Lower leg skin (tissue), 4 donors: ENCODE measurements at regions not wholly inside any gene's neighbourhood (a gene's known extent, or its start where the extent isn't known, plus 50 kb on each side); places are given as distances from the start of the nearest gene placed in this dataset.
"Not testable (repeated sequence)": the region's sequence is repeated elsewhere in the genome, so short reads cannot be mapped to it uniquely, and the experiment has no call there.

Experiments
- DNase-seq, 2 donors: peaks; one replicate each; pipeline ENCODE4 v3.0.0-alpha.2; 2019; ENCODE audit warnings: low spot score in 2 of 2
- H3K4me3 ChIP-seq: fragments of 200-600 bp; sonication (generic); 2 replicates; pipeline ENCODE4 v1.5.1; 2017; ENCODE audit warnings: mild to moderate bottlenecking, low read depth; ENCODE audit not compliant: poor library complexity, severe bottlenecking
- CTCF ChIP-seq, 3 donors: fragments of 450-650 bp; IDR thresholded peaks; one replicate each; pipeline ENCODE4 v1.5.1; 2016; ENCODE audit warnings: antibody characterized with exemption in 3 of 3, mild to moderate bottlenecking in 3 of 3, moderate library complexity in 2 of 3
- POLR2A ChIP-seq, 2 donors: fragments of 450-650 bp; IDR thresholded peaks; one replicate each; pipeline ENCODE4 v1.6.1; 2016 to 2017; ENCODE audit warnings: antibody characterized with exemption in 2 of 2, mild to moderate bottlenecking in 1 of 2, moderate library complexity in 1 of 2
- WGBS, 2 donors: methylation state at CpG; one replicate each; pipeline ENCODE4 v1.1.5; 2018; 5-methylcytosine and 5-hydroxymethylcytosine counted together
- intact Hi-C: fragments of 100-400 bp; cut with DNase I; formaldehyde crosslinking; loops from one replicate; pipeline ENCODE4 v1.15.0; 2023; ENCODE audit warnings: low total_unique reads

- 27 to 46% methylated on average over 5 of the region's 5 CpGs for WGBS, 2 donors
- H3K4me3 ChIP-seq = no peak overlapping the region
- no peak for DNase-seq
- intact Hi-C loops = no loop called here
- TF ChIP-seq CTCF (IDR thresholded peaks at IDR 0.05) (no peak), POLR2A (IDR thresholded peaks at IDR 0.05) (no peak)
These were observed 69.0 kb upstream of the ZNF184 start for GRCh38 chr6:27541933-27542297.

GRCh38 chr6:27541212-27541932 is 68.5 kb upstream of the ZNF184 start:
- no peak for TF ChIP-seq CTCF (IDR thresholded peaks at IDR 0.05)
- no peak for TF ChIP-seq POLR2A (IDR thresholded peaks at IDR 0.05)
- 39 to 41% methylated on average over 15 of the region's 15 CpGs for WGBS, 2 donors
- no peak overlapping the region for H3K4me3 ChIP-seq
- intact Hi-C loops = no loop called here
- no peak for DNase-seq

- no peak overlapping the region for H3K4me3 ChIP-seq
- TF ChIP-seq CTCF (IDR thresholded peaks at IDR 0.05) = no peak
- TF ChIP-seq POLR2A (IDR thresholded peaks at IDR 0.05) = no peak
- WGBS, 2 donors = 64 to 76% methylated on average over 13 of the region's 13 CpGs
- DNase-seq = no peak
- intact Hi-C loops = no loop called here
These were observed 66.6 kb upstream of the ZNF184 start for GRCh38 chr6:27539551-27539950.

- intact Hi-C loops = no loop called here
- no peak for DNase-seq
- H3K4me3 ChIP-seq = no peak overlapping the region
- TF ChIP-seq POLR2A (IDR thresholded peaks at IDR 0.05) (no peak), CTCF (IDR thresholded peaks at IDR 0.05) (no peak)
- WGBS, 2 donors = 55 to 56% methylated on average over 7 of the region's 7 CpGs
These were observed 60.1 kb upstream of the ZNF184 start for GRCh38 chr6:27532820-27533538.

- no peak for DNase-seq
- TF ChIP-seq POLR2A (IDR thresholded peaks at IDR 0.05) = no peak
- no peak for TF ChIP-seq CTCF (IDR thresholded peaks at IDR 0.05)
- H3K4me3 ChIP-seq = no peak overlapping the region
- intact Hi-C loops = no loop called here
- 87 to 91% methylated on average over 17 of the region's 17 CpGs for WGBS, 2 donors
These were observed 59.0 kb upstream of the ZNF184 start for GRCh38 chr6:27531772-27532459.

- H3K4me3 ChIP-seq, DNase-seq, intact Hi-C loops: not testable (repeated sequence)
- WGBS, 2 donors = 87 to 89% methylated on average over 20 to 24 of the region's 24 CpGs
These were observed 56.9 kb upstream of the ZNF184 start for GRCh38 chr6:27529796-27530195.
